Thyroid gland (tissue), 4 donors: ENCODE measurements at regions not wholly inside any gene's neighbourhood (a gene's known extent, or its start where the extent isn't known, plus 50 kb on each side); places are given as distances from the start of the nearest gene placed in this dataset.

ENCODE experiments used
- DNase-seq, 2 donors: peaks; one replicate each; pipeline ENCODE4 v3.0.0-alpha.2; 2019
- H3K27ac ChIP-seq, 3 donors: fragments of 200-600 bp; sonication (generic); 1 replicate in 2 of 3; 2 replicates in 1 of 3; pipeline ENCODE4 v1.5.1; 2016 to 2019; ENCODE audit warnings: mild to moderate bottlenecking in 1 of 3, moderate library complexity in 1 of 3
- H3K27me3 ChIP-seq: fragments of 200-600 bp; sonication (generic); one replicate; pipeline ENCODE4 v1.5.1; 2019
- H3K36me3 ChIP-seq, 2 donors: fragments of 200-600 bp; sonication (generic); one replicate each; pipeline ENCODE4 v1.5.1; 2016 to 2019
- H3K4me1 ChIP-seq, 2 donors: fragments of 200-600 bp; sonication (generic); one replicate each; pipeline ENCODE4 v1.5.1; 2017 to 2019
- H3K4me3 ChIP-seq, 3 donors: fragments of 200-600 bp; sonication (generic); replicated peaks in 1 of 3; 1 replicate in 2 of 3; 2 replicates in 1 of 3; pipeline ENCODE4 v1.5.1; 2016; ENCODE audit warnings: mild to moderate bottlenecking in 1 of 3
- H3K9me3 ChIP-seq: fragments of 200-600 bp; sonication (generic); one replicate; pipeline ENCODE4 v1.5.1; 2017
- POLR2A ChIP-seq, 2 donors: fragments of 450-650 bp; IDR thresholded peaks; one replicate each; pipeline ENCODE4 v1.6.1; 2017; ENCODE audit warnings: antibody characterized with exemption in 2 of 2, mild to moderate bottlenecking in 2 of 2, moderate library complexity in 1 of 2
- WGBS, 2 donors: methylation state at CpG; one replicate each; pipeline ENCODE4 v1.1.5; 2017; 5-methylcytosine and 5-hydroxymethylcytosine counted together
- intact Hi-C: fragments of 100-400 bp; cut with DNase I; formaldehyde crosslinking; loops from one replicate; pipeline ENCODE4 v1.15.1; 2023
- TF ChIP-seq, protein P1 (sequence below), 6 experiments: fragments of 200-600 bp in 3 of 6; fragments of 450-650 bp in 3 of 6; sonication (generic) in 3 of 6; IDR thresholded peaks; one replicate each; pipeline ENCODE4 v1.5.1; 2016 to 2019; ENCODE audit warnings: antibody characterized with exemption in 6 of 6, mild to moderate bottlenecking in 2 of 6, inconsistent platforms in 1 of 6, moderate library complexity in 1 of 6

GRCh38 chr9:88801214-88801796 is 190.0 kb upstream of the S1PR3 start:
- DNase-seq: no peak
- H3K27me3 ChIP-seq: no peaks in the 10 kb centered on the region
- no peaks in the 10 kb centered on the region for H3K9me3 ChIP-seq
- no peak overlapping the region for H3K27ac ChIP-seq
- intact Hi-C loops: no loop called here
- TF ChIP-seq, protein P1, sequence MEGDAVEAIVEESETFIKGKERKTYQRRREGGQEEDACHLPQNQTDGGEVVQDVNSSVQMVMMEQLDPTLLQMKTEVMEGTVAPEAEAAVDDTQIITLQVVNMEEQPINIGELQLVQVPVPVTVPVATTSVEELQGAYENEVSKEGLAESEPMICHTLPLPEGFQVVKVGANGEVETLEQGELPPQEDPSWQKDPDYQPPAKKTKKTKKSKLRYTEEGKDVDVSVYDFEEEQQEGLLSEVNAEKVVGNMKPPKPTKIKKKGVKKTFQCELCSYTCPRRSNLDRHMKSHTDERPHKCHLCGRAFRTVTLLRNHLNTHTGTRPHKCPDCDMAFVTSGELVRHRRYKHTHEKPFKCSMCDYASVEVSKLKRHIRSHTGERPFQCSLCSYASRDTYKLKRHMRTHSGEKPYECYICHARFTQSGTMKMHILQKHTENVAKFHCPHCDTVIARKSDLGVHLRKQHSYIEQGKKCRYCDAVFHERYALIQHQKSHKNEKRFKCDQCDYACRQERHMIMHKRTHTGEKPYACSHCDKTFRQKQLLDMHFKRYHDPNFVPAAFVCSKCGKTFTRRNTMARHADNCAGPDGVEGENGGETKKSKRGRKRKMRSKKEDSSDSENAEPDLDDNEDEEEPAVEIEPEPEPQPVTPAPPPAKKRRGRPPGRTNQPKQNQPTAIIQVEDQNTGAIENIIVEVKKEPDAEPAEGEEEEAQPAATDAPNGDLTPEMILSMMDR (IDR thresholded peaks at IDR 0.05): no peak
- no peak for TF ChIP-seq POLR2A (IDR thresholded peaks at IDR 0.05)
- no peaks in the 10 kb centered on the region for H3K36me3 ChIP-seq
- 73 to 85% methylated on average over 2 of the region's 2 CpGs for WGBS, 2 donors
- H3K4me3 ChIP-seq: no peak overlapping the region
- no peaks in the 10 kb centered on the region for H3K4me1 ChIP-seq

- Histone ChIP-seq H3K4me3 (no peak overlapping the region), H3K36me3 (no peaks in the 10 kb centered on the region), H3K27me3 (no peaks in the 10 kb centered on the region), H3K4me1 (no peaks in the 10 kb centered on the region), H3K9me3 (no peaks in the 10 kb centered on the region), H3K27ac (no peak overlapping the region)
- no peak for DNase-seq
- TF ChIP-seq, protein P1 (IDR thresholded peaks at IDR 0.05): no peak
- no peak for TF ChIP-seq POLR2A (IDR thresholded peaks at IDR 0.05)
- intact Hi-C loops: no loop called here
- 91 to 93% methylated on average over 5 of the region's 5 CpGs for WGBS, 2 donors
Measured at GRCh38 chr9:88802533-88802932, 188.7 kb upstream of the S1PR3 start.

- Histone ChIP-seq H3K4me1 (no peaks in the 10 kb centered on the region), H3K27me3 (no peaks in the 10 kb centered on the region), H3K36me3 (no peaks in the 10 kb centered on the region), H3K9me3 (no peaks in the 10 kb centered on the region), H3K27ac (no peak overlapping the region), H3K4me3 (no peak overlapping the region)
- intact Hi-C loops: no loop called here
- no peak for TF ChIP-seq POLR2A (IDR thresholded peaks at IDR 0.05)
- TF ChIP-seq, protein P1 (IDR thresholded peaks at IDR 0.05): no peak
- WGBS, 2 donors: 73% methylated on average over 4 of the region's 4 CpGs
- no peak for DNase-seq
Measured at GRCh38 chr9:88803546-88804253, 187.6 kb upstream of the S1PR3 start.

DNA sequence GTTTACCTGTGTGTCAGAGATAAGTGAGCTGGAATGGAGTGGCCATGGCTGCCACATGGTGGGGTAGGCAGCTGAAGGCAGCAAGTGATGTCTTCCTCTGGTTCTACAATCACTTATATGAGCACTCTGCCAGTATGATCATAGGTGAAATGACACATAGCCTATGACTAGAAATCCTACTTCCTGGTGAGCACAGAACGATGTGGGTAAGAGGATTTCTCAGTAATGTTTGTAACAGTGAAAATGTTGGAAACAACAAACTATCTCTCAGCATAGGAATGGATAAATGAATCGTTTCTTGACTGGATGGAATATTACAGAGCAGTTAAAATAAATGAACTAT is 187.0 kb upstream of the S1PR3 start:
- WGBS, 2 donors: 77 to 86% methylated on average over 2 of the region's 2 CpGs
- intact Hi-C loops: no loop called here
- Histone ChIP-seq H3K27ac (no peak overlapping the region), H3K36me3 (no peaks in the 10 kb centered on the region), H3K4me3 (no peak overlapping the region), H3K4me1 (no peaks in the 10 kb centered on the region), H3K27me3 (no peaks in the 10 kb centered on the region), H3K9me3 (no peaks in the 10 kb centered on the region)
- DNase-seq: no peak
- TF ChIP-seq, protein P1 (IDR thresholded peaks at IDR 0.05): no peak
- TF ChIP-seq POLR2A (IDR thresholded peaks at IDR 0.05): no peak

DNA sequence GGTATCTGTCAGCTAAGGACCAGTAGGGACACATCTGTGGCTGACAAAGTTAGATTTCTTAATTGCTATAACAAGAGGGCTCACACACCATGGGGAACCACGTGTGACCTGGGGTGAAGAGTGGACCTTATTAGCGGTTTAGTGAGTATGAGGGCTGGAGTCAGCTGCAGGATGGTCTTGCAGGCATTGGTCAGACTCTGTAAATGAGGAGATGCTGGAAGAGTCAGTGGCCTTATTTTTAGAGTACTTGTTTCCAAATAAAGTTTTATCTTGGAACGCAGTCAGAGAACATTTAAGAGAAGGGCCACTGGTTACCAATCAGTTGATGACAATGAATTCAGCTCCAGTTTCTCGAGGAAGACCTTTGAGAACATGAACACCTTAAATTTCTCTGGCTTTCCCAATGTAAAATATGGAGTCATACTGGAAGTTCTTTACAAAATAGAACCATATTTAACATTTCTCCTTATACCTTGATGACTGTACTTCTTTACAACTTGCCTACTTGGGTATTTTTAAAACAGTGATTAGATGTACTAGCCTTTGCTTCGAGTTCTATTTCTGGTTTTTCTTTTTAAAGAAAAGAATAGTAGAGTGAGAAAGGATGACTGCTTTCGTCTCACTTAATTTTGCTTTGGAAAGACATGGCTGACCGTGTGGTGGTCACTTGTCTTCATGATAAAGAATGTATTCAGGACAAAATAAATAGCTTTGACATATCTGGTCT is 185.9 kb upstream of the S1PR3 start:
- Histone ChIP-seq H3K4me1 (no peaks in the 10 kb centered on the region), H3K9me3 (no peaks in the 10 kb centered on the region), H3K27me3 (no peaks in the 10 kb centered on the region), H3K27ac (no peak overlapping the region), H3K4me3 (no peak overlapping the region), H3K36me3 (no peaks in the 10 kb centered on the region)
- 91% methylated on average over 7 of the region's 7 CpGs for WGBS, 2 donors
- DNase-seq: no peak
- intact Hi-C loops: no loop called here
- TF ChIP-seq, protein P1 (IDR thresholded peaks at IDR 0.05): no peak
- no peak for TF ChIP-seq POLR2A (IDR thresholded peaks at IDR 0.05)
